ENCODE measurements at regions not wholly inside any gene's neighbourhood (a gene's known extent, or its start where the extent isn't known, plus 50 kb on each side); places are given as distances from the start of the nearest gene placed in this dataset.

GRCh38 chr7:46661431-46661830, 740.4 kb upstream of the IGFBP3 start:
- Histone ChIP-seq H3K4ac (ENCODE audit: low read depth, low read length) (no peak overlapping the region), H3K14ac (replicated peaks; ENCODE audit: low read depth, low read length) (no peak overlapping the region), H3K36me3 (ENCODE audit: control insufficient read depth, insufficient read depth, low read length) (no peaks in the 10 kb centered on the region), H3K27ac (ENCODE audit: insufficient read depth, low read length) (no peak overlapping the region), H2AFZ (replicated peaks; ENCODE audit: low read length, poor library complexity) (no peak overlapping the region), H2AK9ac (replicated peaks; ENCODE audit: low read depth, low read length, poor library complexity) (no peak overlapping the region), H3K9me1 (ENCODE audit: insufficient read depth, low read length) (no peaks in the 10 kb centered on the region; the same call in 1 of the 2 replicates), H2BK20ac (ENCODE audit: low read depth, low read length) (no peak overlapping the region), H4K20me1 (ENCODE audit: insufficient read depth, low read length) (no peaks in the 10 kb centered on the region), H3K79me1 (ENCODE audit: low read depth in 1 of 2, low read length in 2 of 2) (no peaks in the 10 kb centered on the region), H3K18ac (ENCODE audit: low read depth, low read length) (no peak overlapping the region), H3K56ac (ENCODE audit: extremely low read depth, insufficient read depth, low read length) (no peak overlapping the region), H4K8ac (ENCODE audit: low read depth in 2 of 2, low read length in 2 of 2) (no peak overlapping the region), H4K5ac (ENCODE audit: low read depth, low read length) (no peak overlapping the region), H3K9ac (ENCODE audit: low read depth, low read length) (no peak overlapping the region), H3K23ac (ENCODE audit: low read depth, low read length) (no peak overlapping the region), H4K91ac (ENCODE audit: insufficient read depth, low read depth, low read length) (no peak overlapping the region), H3K9me3 (ENCODE audit: control insufficient read depth, insufficient read depth, low read length) (no peaks in the 10 kb centered on the region), H2BK5ac (ENCODE audit: low read depth, low read length, poor library complexity, severe bottlenecking) (no peak overlapping the region), H3K4me2 (ENCODE audit: low read depth, low read length) (no peak overlapping the region), H2AK5ac (ENCODE audit: low read depth, low read length) (no peak overlapping the region), H3K4me3 (ENCODE audit: insufficient read depth, low read depth, low read length) (no peak overlapping the region), H2BK120ac (ENCODE audit: low read depth, low read length) (no peak overlapping the region), H3K4me1 (ENCODE audit: control insufficient read depth, insufficient read depth, low read length) (no peaks in the 10 kb centered on the region), H2BK15ac (ENCODE audit: low read depth, low read length) (no peak overlapping the region), H3K27me3 (ENCODE audit: control insufficient read depth, insufficient read depth, low read length) (no peaks in the 10 kb centered on the region)
- dilution Hi-C loops (cut with HindIII; ENCODE audit: low sequenced_read_pairs, unreplicated experiment) (no loop called here), in situ Hi-C loops (cut with MboI; ENCODE audit: low sequenced_read_pairs) (no loop called here), intact Hi-C loops (cut with micrococcal nuclease) (no loop called here)
- no CpG with 5 or more reads among the region's 4 CpGs for WGBS, 2 experiments (ENCODE audit: extremely low coverage in 2 of 2, insufficient read length in 1 of 2)
- ATAC-seq (ENCODE audit: low read depth) (no peak), DNase-seq (no peak)
- ChIA-PET POLR2A (ENCODE audit: unreplicated experiment) (interaction anchor here (0.6 kb wide), 1 partner anchor 29 kb away, joined by 4 read pairs; no protein-coding TSS in a partner anchor), CTCF (interaction anchor here (0.7 kb wide), 1 partner anchor 10 kb away, joined by 4 read pairs; no protein-coding TSS in a partner anchor)
- no TSS peak for BruUV-seq (replicated peaks)
- no peak for TF ChIP-seq MXI1 (IDR thresholded peaks at IDR 0.05; ENCODE audit: borderline replicate concordance, low read depth, low read length)
- no peak for TF ChIP-seq NFE2L2 (IDR thresholded peaks at IDR 0.05; ENCODE audit: low read depth, low read length)
- no peak for TF ChIP-seq USF2 (IDR thresholded peaks at IDR 0.05; ENCODE audit: low read depth, low read length)
- no peak for TF ChIP-seq SMC3 (IDR thresholded peaks at IDR 0.05; ENCODE audit: low read depth, low read length)
- no peak for TF ChIP-seq CHD1 (IDR thresholded peaks at IDR 0.05; ENCODE audit: low read depth, low read length)
- no peak for TF ChIP-seq ELK1 (IDR thresholded peaks at IDR 0.05; ENCODE audit: borderline replicate concordance, low read depth, low read length)
- TF ChIP-seq MAZ (IDR thresholded peaks at IDR 0.05; ENCODE audit: borderline replicate concordance, low read depth, low read length), result no peak

All from IMR-90 (cell line).